Breast epithelium (tissue), 4 donors: ENCODE measurements at regions not wholly inside any gene's neighbourhood (a gene's known extent, or its start where the extent isn't known, plus 50 kb on each side); places are given as distances from the start of the nearest gene placed in this dataset.
A peak's percentile ranks its signal among the peaks of the same experiment; 100 is the strongest.

Experiments
- DNase-seq, 2 donors: peaks; one replicate each; pipeline ENCODE4 v3.0.0-alpha.2; 2019; ENCODE audit warnings: low spot score in 2 of 2
- H3K27ac ChIP-seq, 2 donors: fragments of 200-600 bp; sonication (generic) in 1 of 2; one replicate each; pipeline ENCODE4 v1.5.1; 2016 to 2019; ENCODE audit warnings: mild to moderate bottlenecking in 1 of 2
- H3K27me3 ChIP-seq, 2 donors: fragments of 200-600 bp; sonication (generic) in 1 of 2; one replicate each; pipeline versions ENCODE4 v1.5.1 to v1.6.0; 2017 to 2019; ENCODE audit warnings: control low read depth in 1 of 2, mild to moderate bottlenecking in 1 of 2
- H3K36me3 ChIP-seq: fragments of 200-600 bp; one replicate; pipeline ENCODE4 v1.5.1; 2019
- H3K4me1 ChIP-seq, 2 donors: fragments of 200-600 bp; sonication (generic); one replicate each; pipeline ENCODE4 v1.5.1; 2016 to 2019; ENCODE audit warnings: control low read depth in 1 of 2
- H3K4me3 ChIP-seq, 3 donors: fragments of 200-600 bp; sonication (generic); 1 replicate in 2 of 3; 2 replicates in 1 of 3; pipeline ENCODE4 v1.5.1; 2016 to 2019; ENCODE audit warnings: mild to moderate bottlenecking in 3 of 3, moderate library complexity in 2 of 3
- H3K9me3 ChIP-seq, 2 donors: fragments of 200-600 bp; sonication (generic) in 1 of 2; one replicate each; pipeline ENCODE4 v1.5.1; 2016 to 2019; ENCODE audit warnings: control low read depth in 1 of 2
- CTCF ChIP-seq, 3 donors: fragments of 450-650 bp; IDR thresholded peaks; one replicate each; pipeline ENCODE4 v1.5.1; 2016 to 2017; ENCODE audit warnings: antibody characterized with exemption in 3 of 3, mild to moderate bottlenecking in 3 of 3, moderate library complexity in 3 of 3
- POLR2A ChIP-seq: fragments of 450-650 bp; IDR thresholded peaks from one replicate; pipeline ENCODE4 v1.6.1; 2016; ENCODE audit warnings: antibody characterized with exemption, mild to moderate bottlenecking, moderate library complexity
- POLR2AphosphoS5 ChIP-seq, 3 donors: sonication (generic); formaldehyde crosslinking; IDR thresholded peaks; one replicate each; pipeline ENCODE4 v1.6.1; 2017; ENCODE audit warnings: antibody characterized with exemption in 3 of 3
- intact Hi-C: fragments of 100-400 bp; cut with DNase I; formaldehyde crosslinking; loops from one replicate; pipeline ENCODE4 v1.15.1; 2023; ENCODE audit warnings: low total_unique reads

- no peaks in the 10 kb centered on the region for H3K4me1 ChIP-seq
- peak in 1 of 2 donors; percentile 72 for DNase-seq
- H3K27ac ChIP-seq, result peak overlapping the region; percentile 33
- no peak overlapping the region for H3K4me3 ChIP-seq
- H3K9me3 ChIP-seq, result no peaks in the 10 kb centered on the region
- intact Hi-C loops, result no loop called here
- no peaks in the 10 kb centered on the region for H3K27me3 ChIP-seq
- H3K36me3 ChIP-seq, result no peaks in the 10 kb centered on the region
- no peak for TF ChIP-seq CTCF (IDR thresholded peaks at IDR 0.05)
- peak in 2 of 3 donors; percentile 31 to 45 for TF ChIP-seq POLR2AphosphoS5 (IDR thresholded peaks at IDR 0.05)
- TF ChIP-seq POLR2A, result no peak
These were observed 834.0 kb downstream of the USP25 start for GRCh38 chr21:16563795-16564194.

- Histone ChIP-seq H3K9me3 (no peaks in the 10 kb centered on the region), H3K27me3 (no peaks in the 10 kb centered on the region), H3K4me3 (no peak overlapping the region), H3K27ac (no peak overlapping the region), H3K4me1 (no peaks in the 10 kb centered on the region), H3K36me3 (no peaks in the 10 kb centered on the region)
- no peak for DNase-seq
- intact Hi-C loops, result no loop called here
- no peak for TF ChIP-seq POLR2AphosphoS5 (IDR thresholded peaks at IDR 0.05)
- TF ChIP-seq POLR2A, result no peak
- no peak for TF ChIP-seq CTCF (IDR thresholded peaks at IDR 0.05)
These were observed 838.5 kb downstream of the USP25 start for GRCh38 chr21:16568244-16568643.

GRCh38 chr21:16568661-16569060, 838.9 kb downstream of the USP25 start:
- Histone ChIP-seq H3K36me3 (no peaks in the 10 kb centered on the region), H3K4me3 (no peak overlapping the region), H3K9me3 (no peaks in the 10 kb centered on the region), H3K27ac (no peak overlapping the region), H3K4me1 (no peaks in the 10 kb centered on the region), H3K27me3 (no peaks in the 10 kb centered on the region)
- TF ChIP-seq POLR2AphosphoS5 (IDR thresholded peaks at IDR 0.05), result no peak
- no peak for TF ChIP-seq CTCF (IDR thresholded peaks at IDR 0.05)
- no peak for TF ChIP-seq POLR2A
- no peak for DNase-seq
- intact Hi-C loops, result no loop called here

GRCh38 chr21:16569679-16570078, 839.9 kb downstream of the USP25 start:
- Histone ChIP-seq H3K9me3 (no peaks in the 10 kb centered on the region), H3K4me3 (no peak overlapping the region), H3K27me3 (no peaks in the 10 kb centered on the region), H3K27ac (no peak overlapping the region), H3K36me3 (no peaks in the 10 kb centered on the region), H3K4me1 (no peaks in the 10 kb centered on the region)
- intact Hi-C loops, result no loop called here
- no peak for DNase-seq
- no peak for TF ChIP-seq POLR2AphosphoS5 (IDR thresholded peaks at IDR 0.05)
- TF ChIP-seq POLR2A, result no peak
- TF ChIP-seq CTCF (IDR thresholded peaks at IDR 0.05), result no peak

- TF ChIP-seq POLR2AphosphoS5 (IDR thresholded peaks at IDR 0.05), result no peak
- H3K4me1 ChIP-seq, result no peaks in the 10 kb centered on the region
- H3K36me3 ChIP-seq, result no peaks in the 10 kb centered on the region
- DNase-seq, result no peak
- no peaks in the 10 kb centered on the region for H3K9me3 ChIP-seq
- intact Hi-C loops, result no loop called here
- H3K27me3 ChIP-seq, result no peaks in the 10 kb centered on the region
- H3K4me3 ChIP-seq, result no peak overlapping the region
- no peak overlapping the region for H3K27ac ChIP-seq
These were observed 840.4 kb downstream of the USP25 start for GRCh38 chr21:16570171-16570570.

GRCh38 chr21:16570856-16571255, 841.1 kb downstream of the USP25 start:
- Histone ChIP-seq H3K27me3 (no peaks in the 10 kb centered on the region), H3K4me3 (no peak overlapping the region), H3K4me1 (no peaks in the 10 kb centered on the region), H3K9me3 (no peaks in the 10 kb centered on the region), H3K27ac (no peak overlapping the region), H3K36me3 (no peaks in the 10 kb centered on the region)
- TF ChIP-seq CTCF (IDR thresholded peaks at IDR 0.05), result no peak
- TF ChIP-seq POLR2A, result no peak
- no peak for TF ChIP-seq POLR2AphosphoS5 (IDR thresholded peaks at IDR 0.05)
- DNase-seq, result no peak
- intact Hi-C loops, result no loop called here
